Jurkat, Clone E6-1 (cell line): ENCODE measurements at regions not wholly inside any gene's neighbourhood (a gene's known extent, or its start where the extent isn't known, plus 50 kb on each side); places are given as distances from the start of the nearest gene placed in this dataset.

ENCODE experiments used
- DNase-seq: peaks from one replicate; pipeline ENCODE4 v3.0.0-alpha.2; 2011; ENCODE audit warnings: low read depth, low spot score
- H3K4me3 ChIP-seq: 2 replicates; pipeline ENCODE4 v1.5.1; 2011; ENCODE audit warnings: mild to moderate bottlenecking, low read length, control low read depth, moderate library complexity

- no peak for DNase-seq
- no peak overlapping the region for H3K4me3 ChIP-seq
Observed at GRCh38 chr10:78866731-78867554, 201.8 kb upstream of the ZMIZ1 start.

DNA sequence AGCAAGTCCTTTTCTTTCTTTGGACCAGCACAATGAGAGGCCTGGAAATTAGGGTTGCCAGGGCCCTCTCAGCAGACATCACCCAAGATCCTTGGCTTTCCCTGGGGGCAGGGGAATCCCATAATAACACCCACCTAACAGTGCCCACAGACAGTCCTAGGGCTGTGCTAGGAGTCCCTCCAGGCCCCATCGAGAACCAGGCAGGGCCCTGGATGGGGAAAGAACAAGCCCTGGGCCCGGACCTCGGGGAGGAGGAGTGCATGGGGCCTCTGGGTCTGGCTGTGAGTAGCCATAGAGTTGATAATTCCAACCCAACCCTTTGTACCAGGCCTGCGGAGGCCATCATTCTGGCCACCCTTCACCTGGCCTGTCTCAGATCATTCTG lies 201.2 kb upstream of the ZMIZ1 start:
- no peak for DNase-seq
- H3K4me3 ChIP-seq, result no peak overlapping the region

DNA sequence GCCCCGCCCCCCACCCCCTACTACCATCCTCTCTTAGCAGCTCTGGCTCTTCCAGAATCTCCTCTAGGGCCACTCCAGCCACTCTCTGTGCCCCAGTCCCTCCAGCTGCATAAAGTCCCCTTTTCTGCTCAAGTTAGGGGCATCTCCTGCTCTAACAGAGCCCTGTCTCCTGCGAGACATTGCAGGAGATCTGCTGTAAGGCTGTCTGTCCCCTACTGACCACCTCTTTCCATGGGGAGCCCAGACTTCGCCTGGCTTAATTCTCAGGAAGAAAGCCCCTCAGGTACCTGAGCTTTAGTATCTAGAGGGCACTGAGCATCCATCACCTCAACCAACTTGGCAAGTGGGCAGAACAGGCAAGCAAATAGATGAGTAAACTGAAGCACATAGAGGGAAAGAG lies 200.7 kb upstream of the ZMIZ1 start:
- DNase-seq, result no peak

DNA sequence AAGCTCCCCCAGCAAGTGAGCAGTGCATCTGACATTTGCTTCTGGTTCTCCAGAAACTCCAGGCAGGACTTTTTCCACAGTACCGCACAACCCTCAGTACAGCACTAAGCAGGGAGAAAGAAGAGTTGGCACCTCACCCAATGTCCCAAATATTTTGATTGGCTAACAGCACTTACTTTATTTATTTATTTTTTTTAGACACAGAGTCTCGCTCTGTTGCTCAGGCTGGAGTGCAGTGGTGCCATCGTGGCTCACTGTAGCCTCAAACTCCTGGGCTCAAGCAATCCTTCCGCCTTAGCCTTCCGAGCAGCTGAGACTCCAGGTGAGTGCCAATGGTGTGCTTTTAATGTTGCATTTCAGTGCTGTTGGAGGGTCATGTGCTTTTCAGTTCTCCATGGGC lies 200.3 kb upstream of the ZMIZ1 start:
- no peak for DNase-seq
- H3K4me3 ChIP-seq, result no peak overlapping the region

More for the DNA sequence above, 200.7 kb upstream of the ZMIZ1 start:
- H3K4me3 ChIP-seq, result no peak overlapping the region

DNA sequence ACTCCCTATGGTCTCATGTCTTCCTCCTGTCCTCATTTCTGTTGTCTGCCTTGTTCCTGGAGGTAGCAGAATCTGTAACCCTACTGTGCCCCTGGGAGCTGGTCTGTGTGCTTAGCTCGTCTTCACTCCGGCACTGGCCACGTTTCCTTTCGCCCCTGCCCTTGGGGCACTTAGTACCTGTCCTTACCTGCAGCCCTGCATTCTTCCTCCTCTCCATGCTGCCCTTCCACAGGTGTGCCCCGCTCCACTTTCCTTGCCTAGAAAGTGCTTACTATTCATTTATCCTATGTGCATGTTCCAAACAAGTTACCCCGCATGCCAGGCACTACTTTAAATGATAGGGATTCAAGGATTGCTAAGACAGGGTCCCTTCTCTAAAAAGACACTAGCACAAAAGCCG lies 199.9 kb upstream of the ZMIZ1 start:
- no peak for DNase-seq
- H3K4me3 ChIP-seq, result no peak overlapping the region

- no peak overlapping the region for H3K4me3 ChIP-seq
- no peak for DNase-seq
Observed at GRCh38 chr10:78869508-78870454, 199.0 kb upstream of the ZMIZ1 start.

DNA sequence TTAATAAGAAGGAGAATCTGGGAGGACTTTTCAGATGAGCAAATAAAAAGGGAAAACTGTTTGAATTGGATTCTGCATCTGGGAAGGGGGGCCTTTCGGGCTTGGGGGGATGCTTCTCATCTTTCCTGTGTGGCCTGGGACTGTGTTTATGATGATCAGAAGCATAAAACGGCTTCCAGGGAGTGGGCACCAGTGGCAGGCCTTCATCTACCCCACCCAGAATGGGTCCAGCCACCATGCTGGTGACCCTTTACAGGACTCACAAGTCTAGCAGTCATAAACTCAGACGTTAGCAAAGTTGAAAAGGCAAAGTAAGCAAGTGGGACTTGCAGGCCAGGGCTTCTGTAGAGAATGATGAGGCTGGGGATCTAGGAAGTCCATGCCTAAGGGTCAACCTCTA lies 198.3 kb upstream of the ZMIZ1 start:
- DNase-seq, result no peak
- no peak overlapping the region for H3K4me3 ChIP-seq

DNA sequence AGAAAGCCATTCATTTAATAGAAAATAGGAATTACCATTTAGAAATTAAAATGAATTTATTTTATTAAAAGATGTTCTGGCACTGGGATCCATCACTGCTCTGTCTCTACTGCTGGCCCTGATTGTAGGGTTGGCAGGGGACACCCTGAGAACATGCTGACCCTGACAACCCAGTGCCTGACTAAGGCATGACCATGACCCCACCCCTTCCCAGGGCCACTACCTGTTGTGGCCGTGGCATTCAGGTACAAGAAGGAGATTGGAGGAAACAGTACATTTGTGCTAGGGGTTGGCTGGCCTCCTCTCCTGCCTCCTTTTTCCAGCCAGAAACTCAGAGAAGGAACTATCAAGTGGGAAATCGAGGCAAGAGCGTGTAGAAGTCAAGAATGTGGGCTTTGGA lies 197.0 kb upstream of the ZMIZ1 start:
- DNase-seq, result no peak
- no peak overlapping the region for H3K4me3 ChIP-seq

DNA sequence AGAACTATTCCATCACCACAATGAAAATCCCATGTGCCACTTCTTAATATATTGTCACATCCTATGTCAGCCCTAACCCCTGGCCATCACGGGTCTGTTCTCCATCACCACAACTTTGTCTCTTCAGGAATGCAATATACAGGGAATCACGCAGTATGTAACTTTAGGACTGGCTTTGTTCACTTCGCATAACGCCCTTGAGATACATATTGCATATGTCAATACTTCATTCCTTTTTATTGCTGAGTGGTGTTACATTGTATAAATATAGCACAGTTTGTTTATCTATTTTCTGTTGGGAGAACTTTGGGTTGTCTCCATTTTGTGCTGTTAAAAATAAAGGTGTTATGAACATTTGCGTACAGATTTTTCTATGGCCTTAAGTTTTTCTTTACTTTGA lies 195.4 kb upstream of the ZMIZ1 start:
- no peak overlapping the region for H3K4me3 ChIP-seq
- DNase-seq, result no peak

GRCh38 chr10:78875331-78875877 lies 193.4 kb upstream of the ZMIZ1 start:
- H3K4me3 ChIP-seq, result no peak overlapping the region
- DNase-seq, result no peak

DNA sequence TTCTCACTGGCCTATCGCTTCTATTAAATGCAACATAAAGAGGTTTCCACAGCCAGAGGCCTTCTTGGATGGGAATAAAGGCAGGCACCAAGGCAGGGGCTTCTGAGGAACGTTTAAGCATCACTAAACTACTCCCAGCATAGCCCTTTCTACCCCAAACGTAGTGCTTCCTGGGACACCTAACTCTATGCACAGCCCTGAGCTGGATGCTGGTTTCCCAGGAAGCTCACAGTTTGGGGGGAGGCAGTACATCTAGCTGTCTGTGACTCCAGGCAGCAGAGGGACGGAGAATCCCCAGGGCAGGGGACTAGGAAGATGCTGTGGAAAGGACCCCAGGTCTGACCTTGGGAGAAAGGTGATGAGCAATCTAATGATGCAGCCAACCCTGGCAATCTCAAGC lies 192.8 kb upstream of the ZMIZ1 start:
- DNase-seq, result no peak
- no peak overlapping the region for H3K4me3 ChIP-seq

DNA sequence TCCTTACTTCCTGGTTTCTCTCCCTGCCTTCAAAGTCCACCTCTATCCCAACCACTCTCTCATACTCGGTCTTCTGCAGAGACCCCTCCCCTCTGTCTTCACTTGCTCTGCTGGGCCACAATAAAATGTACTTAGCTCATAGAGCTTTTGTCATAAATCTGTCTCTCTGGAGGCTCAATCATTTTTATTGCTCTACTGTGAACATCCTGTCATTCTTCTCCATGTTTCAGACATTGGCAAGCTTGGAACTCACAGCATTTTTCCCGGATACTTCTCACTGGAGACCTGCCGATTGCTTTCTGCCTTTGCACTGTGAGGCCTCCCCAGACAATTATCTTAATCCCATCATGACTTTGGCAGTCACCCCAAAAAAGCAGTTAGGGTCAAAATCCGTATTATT lies 192.3 kb upstream of the ZMIZ1 start:
- no peak for DNase-seq
- no peak overlapping the region for H3K4me3 ChIP-seq

DNA sequence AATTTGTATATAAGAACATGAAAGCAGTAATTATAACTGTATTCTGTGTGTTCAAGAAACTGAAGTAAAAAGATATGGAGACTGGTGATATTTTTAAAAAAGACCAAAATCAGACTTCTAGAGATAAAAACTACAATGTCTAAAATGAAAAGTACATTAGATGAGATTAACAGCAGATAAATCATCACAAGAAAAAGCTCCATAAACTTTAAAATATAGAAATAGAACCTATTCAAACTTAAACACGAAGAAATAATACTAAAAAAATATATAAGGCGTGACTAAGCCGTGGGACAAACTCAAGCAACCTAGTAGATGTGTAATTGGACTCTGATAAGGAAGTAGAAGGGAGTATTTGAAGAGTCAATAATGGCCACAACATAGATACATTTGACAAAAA lies 189.1 kb upstream of the ZMIZ1 start:
- no peak overlapping the region for H3K4me3 ChIP-seq
- no peak for DNase-seq

GRCh38 chr10:78886129-78886528 lies 182.6 kb upstream of the ZMIZ1 start:
- no peak overlapping the region for H3K4me3 ChIP-seq
- no peak for DNase-seq

DNA sequence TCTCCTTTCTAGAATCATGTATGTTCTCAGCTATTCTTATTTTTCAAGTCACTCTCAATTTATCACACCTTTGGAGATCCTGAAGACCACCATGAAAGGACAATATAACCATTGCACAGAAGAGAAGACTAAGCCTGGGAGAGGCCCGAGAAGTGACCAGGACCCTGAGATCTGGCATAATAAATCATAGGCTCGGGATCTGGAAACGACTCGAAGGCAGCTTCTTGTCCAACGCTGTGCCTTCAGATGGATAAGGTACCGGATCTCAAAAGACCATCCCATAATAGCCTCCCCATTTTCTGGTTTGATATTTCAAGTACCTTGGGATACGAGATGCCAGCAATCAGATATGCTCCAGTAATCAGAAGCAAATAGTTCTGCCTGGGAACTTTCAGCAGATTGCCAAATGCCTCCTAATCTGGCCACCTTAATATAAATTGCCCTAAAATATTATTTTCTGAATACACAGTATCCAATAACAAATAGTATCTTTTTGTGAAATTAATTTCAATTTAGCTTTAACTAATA lies 179.2 kb upstream of the ZMIZ1 start:
- no peak overlapping the region for H3K4me3 ChIP-seq
- no peak for DNase-seq

DNA sequence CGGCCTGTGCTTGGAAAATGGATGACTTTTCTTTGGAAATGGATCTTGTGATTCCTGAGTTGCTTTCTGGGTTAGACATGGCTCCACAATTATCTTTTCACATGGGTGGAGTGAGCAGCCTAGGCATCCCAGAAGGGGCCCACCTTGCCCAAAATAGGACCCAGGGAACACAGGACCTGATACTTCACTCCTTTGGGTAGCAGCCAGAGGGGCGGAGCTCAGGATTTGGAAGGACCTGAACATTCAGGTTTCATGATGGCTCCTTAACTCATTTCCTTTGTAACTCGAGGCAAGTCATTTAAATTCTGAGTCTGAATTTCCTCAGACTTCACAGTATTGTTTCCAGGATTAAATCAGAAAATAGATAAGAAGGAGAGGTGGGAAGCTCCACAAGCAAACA lies 178.3 kb upstream of the ZMIZ1 start:
- H3K4me3 ChIP-seq, result no peak overlapping the region
- DNase-seq, result no peak

- no peak for DNase-seq
- H3K4me3 ChIP-seq, result no peak overlapping the region
Observed at GRCh38 chr10:78891741-78892140, 177.0 kb upstream of the ZMIZ1 start.

DNA sequence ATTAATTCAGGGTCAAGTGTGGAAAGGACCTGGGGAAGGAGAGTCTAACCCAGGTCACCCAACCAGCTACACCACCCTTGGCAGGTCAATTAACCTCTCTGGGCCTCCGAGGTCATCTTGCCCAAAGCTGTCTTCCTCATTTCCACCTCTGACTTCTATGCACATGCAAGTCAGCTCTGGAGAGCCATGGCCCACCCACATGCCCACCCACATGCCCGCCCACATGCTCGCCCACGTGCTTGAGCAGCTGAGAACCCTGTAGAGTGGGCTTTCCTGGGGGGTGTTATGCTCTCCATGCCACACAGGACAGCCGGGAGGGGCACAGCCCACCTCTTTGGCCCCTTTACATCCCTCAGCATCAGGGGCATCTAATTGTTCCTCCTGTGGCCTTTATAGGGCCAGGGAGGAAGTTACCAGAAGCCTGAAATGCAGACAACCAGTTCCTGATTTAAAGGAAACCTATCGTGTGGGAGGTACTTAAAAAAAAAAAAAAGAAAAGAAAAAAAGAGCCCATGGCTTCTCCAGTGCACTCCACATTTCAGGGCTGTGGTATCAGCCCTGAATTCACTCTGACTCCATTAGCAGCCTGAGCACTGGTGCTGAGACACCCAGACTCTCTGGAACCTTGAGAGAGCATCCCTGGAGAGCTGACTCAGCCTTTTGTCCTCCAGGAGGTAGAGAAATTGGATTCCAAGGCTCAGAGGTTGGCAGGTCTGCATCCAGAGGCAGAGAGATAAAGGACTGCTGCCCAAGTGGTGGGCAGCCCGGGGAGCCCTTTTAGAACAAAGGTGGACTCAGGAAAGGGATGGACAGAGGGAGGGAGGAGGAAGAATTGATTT lies 176.2 kb upstream of the ZMIZ1 start:
- H3K4me3 ChIP-seq, result no peak overlapping the region
- DNase-seq, result no peak

- no peak overlapping the region for H3K4me3 ChIP-seq
- no peak for DNase-seq
Observed at GRCh38 chr10:78893217-78893616, 175.5 kb upstream of the ZMIZ1 start.
